ENCODE measurements at regions not wholly inside any gene's neighbourhood (a gene's known extent, or its start where the extent isn't known, plus 50 kb on each side); places are given as distances from the start of the nearest gene placed in this dataset.

DNA sequence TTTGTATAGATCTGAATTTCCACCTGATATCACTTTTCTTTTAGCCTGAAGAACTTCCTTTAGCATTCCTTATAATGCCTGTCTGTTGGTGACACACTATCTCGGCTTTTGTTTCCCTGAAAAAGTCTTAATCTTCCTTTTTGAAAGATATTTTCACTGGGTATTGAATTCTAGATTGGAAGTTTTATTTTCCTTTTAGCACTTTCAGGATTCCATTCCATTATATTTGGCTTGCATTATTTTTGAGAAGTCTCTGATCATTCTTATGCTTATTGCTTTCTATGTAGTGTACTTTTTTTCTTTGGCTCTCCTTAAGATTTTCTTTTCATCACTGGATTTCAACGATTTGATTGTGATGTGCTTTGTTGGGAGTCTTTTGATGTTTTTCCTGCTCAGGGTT, 510.7 kb downstream of the RWDD3 start:
- H3K4me1 ChIP-seq (ENCODE audit: control insufficient read depth, extremely low read depth, insufficient read depth, low read length), result peaks cover 14% of the 10 kb centered on the region
- no peaks in the 10 kb centered on the region for H3K36me3 ChIP-seq (ENCODE audit: control insufficient read depth in 2 of 2, extremely low read depth in 1 of 2, insufficient read depth in 2 of 2, low read length in 2 of 2)
- no peaks in the 10 kb centered on the region for H4K20me1 ChIP-seq (ENCODE audit: control insufficient read depth, extremely low read depth, insufficient read depth, low read length)
- FAIRE-seq (no peak), DNase-seq (ENCODE audit: low read depth, low spot score) (no peak)
- no peak overlapping the region for H2AFZ ChIP-seq (ENCODE audit: control insufficient read depth, low read length)
- TF ChIP-seq, protein P1, sequence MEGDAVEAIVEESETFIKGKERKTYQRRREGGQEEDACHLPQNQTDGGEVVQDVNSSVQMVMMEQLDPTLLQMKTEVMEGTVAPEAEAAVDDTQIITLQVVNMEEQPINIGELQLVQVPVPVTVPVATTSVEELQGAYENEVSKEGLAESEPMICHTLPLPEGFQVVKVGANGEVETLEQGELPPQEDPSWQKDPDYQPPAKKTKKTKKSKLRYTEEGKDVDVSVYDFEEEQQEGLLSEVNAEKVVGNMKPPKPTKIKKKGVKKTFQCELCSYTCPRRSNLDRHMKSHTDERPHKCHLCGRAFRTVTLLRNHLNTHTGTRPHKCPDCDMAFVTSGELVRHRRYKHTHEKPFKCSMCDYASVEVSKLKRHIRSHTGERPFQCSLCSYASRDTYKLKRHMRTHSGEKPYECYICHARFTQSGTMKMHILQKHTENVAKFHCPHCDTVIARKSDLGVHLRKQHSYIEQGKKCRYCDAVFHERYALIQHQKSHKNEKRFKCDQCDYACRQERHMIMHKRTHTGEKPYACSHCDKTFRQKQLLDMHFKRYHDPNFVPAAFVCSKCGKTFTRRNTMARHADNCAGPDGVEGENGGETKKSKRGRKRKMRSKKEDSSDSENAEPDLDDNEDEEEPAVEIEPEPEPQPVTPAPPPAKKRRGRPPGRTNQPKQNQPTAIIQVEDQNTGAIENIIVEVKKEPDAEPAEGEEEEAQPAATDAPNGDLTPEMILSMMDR (optimal IDR thresholded peaks at IDR 0.05 in 1 of 3, IDR thresholded peaks at IDR 0.05 in 1 of 3, conservative IDR thresholded peaks at IDR 0.05 in 1 of 3; ENCODE audit: extremely low read depth in 1 of 3, insufficient read depth in 2 of 3, low read length in 3 of 3), result no peak
- no peak for TF ChIP-seq EZH2 (IDR thresholded peaks at IDR 0.05; ENCODE audit: low read length)
- H3K9me1 ChIP-seq (ENCODE audit: control insufficient read depth, extremely low read depth, insufficient read depth, low read length), result no peaks in the 10 kb centered on the region
- H3K9me3 ChIP-seq (ENCODE audit: control insufficient read depth, low read depth, low read length), result no peaks in the 10 kb centered on the region
- dilution Hi-C loops (cut with MboI; ENCODE audit: extremely low pct_ligation_motif_present, low sequenced_read_pairs), result no loop called here
- H3K4me3 ChIP-seq (ENCODE audit: control insufficient read depth in 2 of 3, extremely low read depth in 1 of 3, insufficient read depth in 2 of 3, low read depth in 1 of 3, low read length in 3 of 3), result no peak overlapping the region
- H3K27me3 ChIP-seq (ENCODE audit: control insufficient read depth, extremely low read depth, insufficient read depth, low read length), result no peaks in the 10 kb centered on the region
- H3K79me2 ChIP-seq (ENCODE audit: control insufficient read depth, insufficient read depth, low read length), result no peaks in the 10 kb centered on the region
- no peak overlapping the region for H3K27ac ChIP-seq (ENCODE audit: control insufficient read depth, insufficient read depth, low read length)
- H3K9ac ChIP-seq (ENCODE audit: control insufficient read depth, extremely low read depth, insufficient read depth, low read length), result no peak overlapping the region
- no peak overlapping the region for H3K4me2 ChIP-seq (ENCODE audit: control insufficient read depth, extremely low read depth, insufficient read depth, low read depth, low read length)

DNA sequence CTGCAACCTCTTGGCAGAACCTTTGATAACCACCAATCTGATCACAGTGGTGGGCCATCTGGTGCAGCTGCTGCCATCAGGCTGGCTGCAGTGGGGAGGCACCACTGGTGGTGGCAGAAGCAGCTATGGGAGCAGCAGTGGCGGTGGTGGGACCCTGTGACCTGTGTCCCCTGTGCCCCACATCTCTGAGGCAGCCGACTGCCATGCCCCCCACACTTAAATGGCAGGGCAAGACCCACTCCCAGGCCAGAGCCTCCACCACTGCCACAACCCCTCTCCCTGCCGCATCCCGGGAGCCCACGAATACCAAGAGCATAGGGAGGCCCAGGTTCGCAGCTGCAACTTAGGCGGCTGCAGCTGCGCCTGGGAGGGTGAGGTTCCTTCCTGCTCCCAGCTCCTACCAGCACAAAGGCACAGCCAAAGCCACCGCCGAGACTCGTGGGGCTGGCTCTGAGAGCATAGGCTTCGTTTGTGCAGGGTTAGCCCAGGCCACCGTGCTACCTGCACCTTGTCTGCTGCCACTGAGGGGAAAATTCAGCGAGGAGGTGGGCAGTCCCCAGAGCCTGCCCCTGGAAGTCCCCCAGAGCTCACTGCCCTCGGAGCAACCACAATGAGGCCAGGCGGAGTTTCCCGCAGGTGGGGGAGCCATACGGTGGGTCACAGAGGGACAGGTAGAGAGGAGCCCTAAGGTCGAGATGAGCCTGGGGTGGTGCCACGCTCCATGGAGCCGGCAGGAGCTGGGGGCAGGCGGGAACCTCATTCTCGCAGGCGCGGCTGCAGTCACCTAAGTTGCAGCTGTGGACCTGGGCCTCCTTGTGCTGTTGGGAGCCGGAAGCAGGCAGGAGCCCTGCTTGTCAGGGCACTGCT, 518.7 kb downstream of the RWDD3 start:
- no peak for FAIRE-seq
- dilution Hi-C loops (cut with MboI; ENCODE audit: extremely low pct_ligation_motif_present, low sequenced_read_pairs), result no loop called here

More for the DNA sequence above, 518.7 kb downstream of the RWDD3 start:
- Histone ChIP-seq H3K9ac (ENCODE audit: control insufficient read depth, extremely low read depth, insufficient read depth, low read length) (no peak overlapping the region), H3K27ac (ENCODE audit: control insufficient read depth, insufficient read depth, low read length) (no peak overlapping the region), H3K36me3 (ENCODE audit: control insufficient read depth in 2 of 2, extremely low read depth in 1 of 2, insufficient read depth in 2 of 2, low read length in 2 of 2) (no peaks in the 10 kb centered on the region), H3K9me1 (ENCODE audit: control insufficient read depth, extremely low read depth, insufficient read depth, low read length) (no peaks in the 10 kb centered on the region), H2AFZ (ENCODE audit: control insufficient read depth, low read length) (no peak overlapping the region), H3K27me3 (ENCODE audit: control insufficient read depth, extremely low read depth, insufficient read depth, low read length) (no peaks in the 10 kb centered on the region), H3K9me3 (ENCODE audit: control insufficient read depth, low read depth, low read length) (no peaks in the 10 kb centered on the region), H3K79me2 (ENCODE audit: control insufficient read depth, insufficient read depth, low read length) (no peaks in the 10 kb centered on the region), H3K4me2 (ENCODE audit: control insufficient read depth, extremely low read depth, insufficient read depth, low read depth, low read length) (no peak overlapping the region), H3K4me3 (ENCODE audit: control insufficient read depth in 2 of 3, extremely low read depth in 1 of 3, insufficient read depth in 2 of 3, low read depth in 1 of 3, low read length in 3 of 3) (no peak overlapping the region), H4K20me1 (ENCODE audit: control insufficient read depth, extremely low read depth, insufficient read depth, low read length) (no peaks in the 10 kb centered on the region), H3K4me1 (ENCODE audit: control insufficient read depth, extremely low read depth, insufficient read depth, low read length) (no peaks in the 10 kb centered on the region)
- no peak for DNase-seq (ENCODE audit: low read depth, low spot score)
- TF ChIP-seq, protein P1 (optimal IDR thresholded peaks at IDR 0.05 in 1 of 3, IDR thresholded peaks at IDR 0.05 in 1 of 3, conservative IDR thresholded peaks at IDR 0.05 in 1 of 3; ENCODE audit: extremely low read depth in 1 of 3, insufficient read depth in 2 of 3, low read length in 3 of 3), result no peak
- TF ChIP-seq EZH2 (IDR thresholded peaks at IDR 0.05; ENCODE audit: low read length), result no peak

Data from keratinocyte (primary cell).